CD14-positive monocyte (primary cell): ENCODE measurements at regions not wholly inside any gene's neighbourhood (a gene's known extent, or its start where the extent isn't known, plus 50 kb on each side); places are given as distances from the start of the nearest gene placed in this dataset.

ENCODE experiments used
- DNase-seq, 3 donors: peaks; one replicate each; pipeline ENCODE4 v3.0.0-alpha.2; 2011 to 2022
- H2AFZ ChIP-seq: 2 replicates; pipeline ENCODE4 v1.6.0; 2012; ENCODE audit warnings: mild to moderate bottlenecking, low read depth, low read length, inconsistent platforms; ENCODE audit not compliant: insufficient read depth, poor library complexity, severe bottlenecking
- H3K27ac ChIP-seq, 2 donors: 1 replicate in 1 of 2; 2 replicates in 1 of 2; pipeline ENCODE4 v1.5.1; 2012 to 2013; ENCODE audit warnings: low read length in 2 of 2, control low read depth in 1 of 2, inconsistent platforms in 1 of 2, low read depth in 1 of 2, mild to moderate bottlenecking in 1 of 2
- H3K27me3 ChIP-seq, 2 donors: one replicate each; pipeline versions ENCODE4 v1.6.0 to v1.6.1; 2011 to 2013; ENCODE audit warnings: low read length in 2 of 2; ENCODE audit not compliant: control insufficient read depth in 2 of 2, insufficient read depth in 2 of 2
- H3K36me3 ChIP-seq, 2 donors: replicated peaks in 1 of 2; 1 replicate in 1 of 2; 2 replicates in 1 of 2; pipeline versions ENCODE4 v1.5.1 to v1.6.1; 2012 to 2013; ENCODE audit warnings: low read length in 2 of 2, control low read depth in 1 of 2, inconsistent platforms in 1 of 2, mild to moderate bottlenecking in 1 of 2; ENCODE audit not compliant: insufficient read depth in 2 of 2, control insufficient read depth in 1 of 2
- H3K4me1 ChIP-seq, 2 donors: 1 replicate in 1 of 2; 2 replicates in 1 of 2; pipeline versions ENCODE4 v1.5.1 to v1.6.1; 2012 to 2013; ENCODE audit warnings: low read length in 2 of 2, control low read depth in 1 of 2, inconsistent platforms in 1 of 2, mild to moderate bottlenecking in 1 of 2, moderate library complexity in 1 of 2; ENCODE audit not compliant: insufficient read depth in 2 of 2, control insufficient read depth in 1 of 2
- H3K4me2 ChIP-seq: replicated peaks from 2 replicates; pipeline ENCODE3; 2012; ENCODE audit warnings: low read length, moderate library complexity, mild to moderate bottlenecking; ENCODE audit not compliant: poor library complexity, severe bottlenecking; ENCODE audit errors: extremely low read depth
- H3K4me3 ChIP-seq, 3 experiments: fragments of 200-600 bp in 1 of 3; sonication (generic) in 1 of 3; replicated peaks in 1 of 3; 1 replicate in 2 of 3; 2 replicates in 1 of 3; pipeline ENCODE4 v1.5.1; 2011 to 2013; ENCODE audit warnings: low read length in 3 of 3, mild to moderate bottlenecking in 3 of 3, control low read depth in 2 of 3, low read depth in 2 of 3, inconsistent platforms in 1 of 3, moderate library complexity in 1 of 3
- H3K79me2 ChIP-seq: 2 replicates; pipeline ENCODE4 v1.6.0; 2012; ENCODE audit warnings: mild to moderate bottlenecking, control low read depth, inconsistent platforms, low read length, moderate library complexity; ENCODE audit not compliant: insufficient read depth
- H3K9ac ChIP-seq: 2 replicates; pipeline ENCODE4 v1.6.0; 2017; ENCODE audit warnings: low read length, mild to moderate bottlenecking; ENCODE audit not compliant: insufficient read depth, poor library complexity, severe bottlenecking
- H3K9me3 ChIP-seq, 2 donors: replicated peaks in 1 of 2; 1 replicate in 1 of 2; 2 replicates in 1 of 2; pipeline versions ENCODE4 v1.5.1 to v1.6.1; 2012 to 2013; ENCODE audit warnings: low read length in 2 of 2, control low read depth in 1 of 2; ENCODE audit not compliant: control insufficient read depth in 1 of 2, insufficient read depth in 1 of 2
- H4K20me1 ChIP-seq: 2 replicates; pipeline ENCODE4 v1.6.0; 2012; ENCODE audit warnings: mild to moderate bottlenecking, low read length, control low read depth, moderate library complexity; ENCODE audit not compliant: insufficient read depth
- H3K27ac Mint-ChIP-seq, 7 donors: one replicate each; pipeline ENCODE4 v1.8.0; 2020; ENCODE audit warnings: mild to moderate bottlenecking in 7 of 7, mixed read lengths in 7 of 7, moderate library complexity in 6 of 7, inconsistent platforms in 2 of 7
- H3K27me3 Mint-ChIP-seq, 3 donors: one replicate each; pipeline ENCODE4 v1.8.0; 2021 to 2022; ENCODE audit warnings: low read depth in 3 of 3, mild to moderate bottlenecking in 3 of 3, mixed read lengths in 3 of 3, moderate library complexity in 3 of 3, inconsistent platforms in 1 of 3
- H3K36me3 Mint-ChIP-seq, 2 donors: one replicate each; pipeline ENCODE4 v1.8.0; 2020; ENCODE audit warnings: mixed read lengths in 2 of 2, inconsistent platforms in 1 of 2, mild to moderate bottlenecking in 1 of 2
- H3K4me1 Mint-ChIP-seq: one replicate; pipeline ENCODE4 v1.8.0; 2020; ENCODE audit warnings: mild to moderate bottlenecking, mixed read lengths
- H3K4me3 Mint-ChIP-seq, 2 donors: one replicate each; pipeline ENCODE4 v1.8.0; 2020; ENCODE audit warnings: mild to moderate bottlenecking in 2 of 2, mixed read lengths in 2 of 2, moderate library complexity in 1 of 2
- H3K9me3 Mint-ChIP-seq, 7 donors: one replicate each; pipeline ENCODE4 v1.8.0; 2020 to 2022; ENCODE audit warnings: mixed read lengths in 7 of 7, mild to moderate bottlenecking in 6 of 7, moderate library complexity in 6 of 7, inconsistent platforms in 2 of 7
- CTCF ChIP-seq: fragments of 200-600 bp; IDR thresholded peaks from one replicate; pipeline ENCODE4 v1.8.0; 2022; ENCODE audit warnings: antibody characterized with exemption, mild to moderate bottlenecking
- WGBS: methylation state at CpG from one replicate; pipeline ENCODE4 v1.1.5; 2013; ENCODE audit warnings: missing lambda C conversion rate; ENCODE audit not compliant: insufficient coverage; 5-methylcytosine and 5-hydroxymethylcytosine counted together
- intact Hi-C, 2 donors: fragments of 100-400 bp; cut with micrococcal nuclease; formaldehyde crosslinking; loops; one replicate each; pipeline versions ENCODE4 v1.15.0 to v1.15.1; 2023

- Histone ChIP-seq H4K20me1 (no peaks in the 10 kb centered on the region), H3K4me3 (peak overlapping the region in 2 of 3 experiments; percentile 23 to 37), H3K27me3 (no peaks in the 10 kb centered on the region), H3K79me2 (no peaks in the 10 kb centered on the region), H3K9ac (no peak overlapping the region), H3K4me1 (peaks cover 9 to 20% of the 10 kb centered on the region in 2 donors), H2AFZ (peak overlapping the region; percentile 23), H3K27ac (peak overlapping the region in 1 of 2 donors; percentile 16), H3K9me3 (no peaks in the 10 kb centered on the region), H3K4me2 (peak overlapping the region; percentile 48), H3K36me3 (no peaks in the 10 kb centered on the region)
- peak in 2 of 3 donors; percentile 29 to 34 for DNase-seq
- H3K4me3 Mint-ChIP-seq: no peak overlapping the region
- no peaks in the 10 kb centered on the region for H3K27me3 Mint-ChIP-seq
- no peak overlapping the region for H3K27ac Mint-ChIP-seq
- peaks cover 0 to 3% (median 0%) of the 10 kb centered on the region in 7 donors for H3K9me3 Mint-ChIP-seq
- peak; percentile 77 for TF ChIP-seq CTCF
- peaks cover 12% of the 10 kb centered on the region for H3K4me1 Mint-ChIP-seq
- intact Hi-C loops: loop anchor here (5.0 to 10.0 kb wide), 5 partner anchors 71 to 589 kb away; no protein-coding TSS in a partner anchor
- H3K36me3 Mint-ChIP-seq: no peaks in the 10 kb centered on the region
- 25% methylated on average over 6 of the region's 10 CpGs for WGBS
Observed at GRCh38 chr1:172826096-172826741, 167.3 kb downstream of the FASLG start.

- Mint-ChIP-seq H3K27me3 (no peaks in the 10 kb centered on the region), H3K4me3 (no peak overlapping the region), H3K36me3 (no peaks in the 10 kb centered on the region), H3K4me1 (peaks cover 2% of the 10 kb centered on the region), H3K27ac (no peak overlapping the region), H3K9me3 (peaks cover 0 to 3% (median 0%) of the 10 kb centered on the region in 7 donors)
- H3K9ac ChIP-seq: no peak overlapping the region
- H3K4me1 ChIP-seq: peaks cover 6 to 14% of the 10 kb centered on the region in 2 donors
- DNase-seq: peak in 1 of 3 donors; percentile 10
- H4K20me1 ChIP-seq: no peaks in the 10 kb centered on the region
- intact Hi-C loops: loop anchor here (5.0 to 10.0 kb wide), 5 partner anchors 72 to 588 kb away; no protein-coding TSS in a partner anchor
- WGBS: no CpG with 5 or more reads among the region's 1 CpG
- no peaks in the 10 kb centered on the region for H3K36me3 ChIP-seq
- no peaks in the 10 kb centered on the region for H3K79me2 ChIP-seq
- no peak overlapping the region for H2AFZ ChIP-seq
- no peak overlapping the region for H3K4me3 ChIP-seq
- no peaks in the 10 kb centered on the region for H3K9me3 ChIP-seq
- H3K4me2 ChIP-seq: no peak overlapping the region
- H3K27ac ChIP-seq: no peak overlapping the region
- TF ChIP-seq CTCF: no peak
- no peaks in the 10 kb centered on the region for H3K27me3 ChIP-seq
Observed at GRCh38 chr1:172827301-172827700, 168.4 kb downstream of the FASLG start.
